Caco-2 (cell line): ENCODE measurements at regions not wholly inside any gene's neighbourhood (a gene's known extent, or its start where the extent isn't known, plus 50 kb on each side); places are given as distances from the start of the nearest gene placed in this dataset.
"Not testable (repeated sequence)": the region's sequence is repeated elsewhere in the genome, so short reads cannot be mapped to it uniquely, and the experiment has no call there.

Source experiments
- BruUV-seq: library from RNA; stranded (reverse); fragments of 400-500 nt; replicated peaks from 2 replicates; lab custom pipeline; 2021; lab: Mats Ljungman, UMichigan
- CTCF ChIA-PET: fragments of 300-600 bp; sonication (Branson Sonifier 250); formaldehyde crosslinking; loops from one replicate; lab custom pipeline; 2022; ENCODE audit warnings: antibody characterized with exemption; lab: Charles Lee
- POLR2A ChIA-PET: fragments of 300-600 bp; sonication (Branson Sonifier 250); formaldehyde crosslinking; loops from one replicate; lab custom pipeline; 2022; ENCODE audit warnings: antibody characterized with exemption; lab: Charles Lee
- DNase-seq, 2 experiments: peaks; one replicate each; pipeline versions ENCODE4 v3.0.0 to v3.0.0-alpha.2; 2020 to 2022
- H3K27me3 ChIP-seq: replicated peaks from 2 replicates; pipeline ENCODE4 v1.6.0; 2011; ENCODE audit warnings: low read length; ENCODE audit not compliant: control insufficient read depth, insufficient read depth
- H3K36me3 ChIP-seq: 2 replicates; pipeline ENCODE4 v1.5.1; 2011; ENCODE audit warnings: low read length; ENCODE audit not compliant: control insufficient read depth, insufficient read depth
- H3K4me1 ChIP-seq: fragments of 250-450 bp; sonication (Bioruptor Pico); 2 replicates; pipeline ENCODE4 v1.5.1; 2020; ENCODE audit warnings: mild to moderate bottlenecking
- H3K4me3 ChIP-seq: 2 replicates; pipeline ENCODE4 v1.5.1; 2011; ENCODE audit warnings: low read depth, mild to moderate bottlenecking, control low read depth, low read length
- H3K9me3 ChIP-seq: fragments of 250-450 bp; sonication (Bioruptor Pico); 2 replicates; pipeline ENCODE4 v1.5.1; 2020; ENCODE audit warnings: mild to moderate bottlenecking, moderate library complexity
- H3K27ac Mint-ChIP-seq: one replicate; pipeline ENCODE4 v1.8.0; 2022; ENCODE audit warnings: mixed read lengths; ENCODE audit not compliant: unreplicated experiment
- H3K27me3 Mint-ChIP-seq: one replicate; pipeline ENCODE4 v1.8.0; 2022; ENCODE audit warnings: mixed read lengths; ENCODE audit not compliant: insufficient read depth, unreplicated experiment
- H3K36me3 Mint-ChIP-seq: one replicate; pipeline ENCODE4 v1.8.0; 2022; ENCODE audit warnings: mild to moderate bottlenecking, mixed read lengths; ENCODE audit not compliant: insufficient read depth, unreplicated experiment
- H3K4me1 Mint-ChIP-seq: one replicate; pipeline ENCODE4 v1.8.0; 2022; ENCODE audit warnings: low read depth, mixed read lengths; ENCODE audit not compliant: unreplicated experiment
- H3K4me3 Mint-ChIP-seq: one replicate; pipeline ENCODE4 v1.8.0; 2022; ENCODE audit warnings: mild to moderate bottlenecking, moderate library complexity, mixed read lengths; ENCODE audit not compliant: unreplicated experiment
- H3K9me3 Mint-ChIP-seq: one replicate; pipeline ENCODE4 v1.8.0; 2022; ENCODE audit warnings: mixed read lengths; ENCODE audit not compliant: unreplicated experiment
- intact Hi-C: fragments of 100-400 bp; cut with micrococcal nuclease; formaldehyde crosslinking; loops from one replicate; pipeline ENCODE4 v1.10.0; 2022; ENCODE audit not compliant: unreplicated experiment
- TF ChIP-seq, protein P1 (sequence below), 2 experiments: fragments of 200-600 bp in 1 of 2; IDR thresholded peaks; 1 replicate in 1 of 2; 2 replicates in 1 of 2; pipeline versions ENCODE4 v1.5.1 to v1.8.0; 2011 to 2022; ENCODE audit warnings: antibody characterized with exemption in 1 of 2, control low read depth in 1 of 2, inconsistent platforms in 1 of 2, low read depth in 1 of 2, low read length in 1 of 2, mild to moderate bottlenecking in 1 of 2, moderate library complexity in 1 of 2; ENCODE audit not compliant: insufficient read depth in 1 of 2, severe bottlenecking in 1 of 2, unreplicated experiment in 1 of 2

DNA sequence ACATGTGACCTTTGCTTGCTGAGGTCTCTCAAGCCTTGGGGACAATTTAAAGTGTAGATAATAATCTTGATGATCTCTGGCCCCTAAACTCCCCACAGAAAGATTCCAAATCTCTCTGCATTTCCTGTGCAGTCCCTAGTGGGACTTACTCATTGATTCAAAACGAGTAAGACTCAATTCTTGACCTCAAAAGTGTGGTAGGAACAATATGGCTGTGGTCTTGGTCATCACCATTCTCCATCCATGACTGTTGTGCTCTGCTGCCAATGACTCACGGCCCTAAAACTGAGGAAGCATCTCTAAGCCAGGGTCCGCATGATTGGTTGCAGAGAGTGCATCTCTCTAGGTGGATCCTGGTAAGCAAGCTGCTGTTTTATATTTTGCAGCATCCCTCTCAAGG, 268.0 kb downstream of the PTGER3 start:
- Mint-ChIP-seq H3K9me3 (no peaks in the 10 kb centered on the region), H3K27ac (no peak overlapping the region), H3K27me3 (no peaks in the 10 kb centered on the region), H3K4me3 (no peak overlapping the region), H3K4me1 (no peaks in the 10 kb centered on the region), H3K36me3 (no peaks in the 10 kb centered on the region)
- H3K4me3 ChIP-seq, result no peak overlapping the region
- TF ChIP-seq, protein P1, sequence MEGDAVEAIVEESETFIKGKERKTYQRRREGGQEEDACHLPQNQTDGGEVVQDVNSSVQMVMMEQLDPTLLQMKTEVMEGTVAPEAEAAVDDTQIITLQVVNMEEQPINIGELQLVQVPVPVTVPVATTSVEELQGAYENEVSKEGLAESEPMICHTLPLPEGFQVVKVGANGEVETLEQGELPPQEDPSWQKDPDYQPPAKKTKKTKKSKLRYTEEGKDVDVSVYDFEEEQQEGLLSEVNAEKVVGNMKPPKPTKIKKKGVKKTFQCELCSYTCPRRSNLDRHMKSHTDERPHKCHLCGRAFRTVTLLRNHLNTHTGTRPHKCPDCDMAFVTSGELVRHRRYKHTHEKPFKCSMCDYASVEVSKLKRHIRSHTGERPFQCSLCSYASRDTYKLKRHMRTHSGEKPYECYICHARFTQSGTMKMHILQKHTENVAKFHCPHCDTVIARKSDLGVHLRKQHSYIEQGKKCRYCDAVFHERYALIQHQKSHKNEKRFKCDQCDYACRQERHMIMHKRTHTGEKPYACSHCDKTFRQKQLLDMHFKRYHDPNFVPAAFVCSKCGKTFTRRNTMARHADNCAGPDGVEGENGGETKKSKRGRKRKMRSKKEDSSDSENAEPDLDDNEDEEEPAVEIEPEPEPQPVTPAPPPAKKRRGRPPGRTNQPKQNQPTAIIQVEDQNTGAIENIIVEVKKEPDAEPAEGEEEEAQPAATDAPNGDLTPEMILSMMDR (IDR thresholded peaks at IDR 0.05; ENCODE audit: insufficient read depth in 1 of 2, low read depth in 1 of 2, low read length in 1 of 2, severe bottlenecking in 1 of 2, unreplicated experiment in 1 of 2), result no peak
- no peak for DNase-seq
- no peaks in the 10 kb centered on the region for H3K36me3 ChIP-seq
- intact Hi-C loops, result no loop called here
- H3K9me3 ChIP-seq, result no peaks in the 10 kb centered on the region
- POLR2A ChIA-PET, result no interaction called here
- H3K27me3 ChIP-seq, result no peaks in the 10 kb centered on the region
- BruUV-seq, result no TSS peak
- CTCF ChIA-PET, result no interaction called here
- no peaks in the 10 kb centered on the region for H3K4me1 ChIP-seq

GRCh38 chr1:70785287-70785686, 262.3 kb downstream of the PTGER3 start:
- Mint-ChIP-seq H3K36me3 (no peaks in the 10 kb centered on the region), H3K9me3 (no peaks in the 10 kb centered on the region), H3K4me3 (no peak overlapping the region), H3K27ac (no peak overlapping the region), H3K4me1 (no peaks in the 10 kb centered on the region), H3K27me3 (peaks cover 3% of the 10 kb centered on the region)
- Histone ChIP-seq H3K9me3 (no peaks in the 10 kb centered on the region), H3K4me3 (no peak overlapping the region), H3K36me3 (no peaks in the 10 kb centered on the region), H3K27me3 (no peaks in the 10 kb centered on the region), H3K4me1 (no peaks in the 10 kb centered on the region)
- intact Hi-C loops, result no loop called here
- no TSS peak for BruUV-seq
- TF ChIP-seq, protein P1 (IDR thresholded peaks at IDR 0.05; ENCODE audit: insufficient read depth in 1 of 2, low read depth in 1 of 2, low read length in 1 of 2, severe bottlenecking in 1 of 2, unreplicated experiment in 1 of 2), result no peak
- CTCF ChIA-PET, result no interaction called here
- POLR2A ChIA-PET, result no interaction called here
- no peak for DNase-seq

GRCh38 chr1:70790232-70790923, 257.2 kb downstream of the PTGER3 start:
- no peak overlapping the region for H3K4me3 ChIP-seq
- no peaks in the 10 kb centered on the region for H3K36me3 Mint-ChIP-seq
- H3K27ac Mint-ChIP-seq, result no peak overlapping the region
- POLR2A ChIA-PET, result no interaction called here
- no peaks in the 10 kb centered on the region for H3K4me1 Mint-ChIP-seq
- BruUV-seq, result no TSS peak
- no peaks in the 10 kb centered on the region for H3K4me1 ChIP-seq
- no peak for DNase-seq
- CTCF ChIA-PET, result no interaction called here
- intact Hi-C loops, result no loop called here
- H3K27me3 Mint-ChIP-seq, result peaks cover 6% of the 10 kb centered on the region
- no peaks in the 10 kb centered on the region for H3K36me3 ChIP-seq
- no peaks in the 10 kb centered on the region for H3K27me3 ChIP-seq
- TF ChIP-seq, protein P1 (IDR thresholded peaks at IDR 0.05; ENCODE audit: insufficient read depth in 1 of 2, low read depth in 1 of 2, low read length in 1 of 2, severe bottlenecking in 1 of 2, unreplicated experiment in 1 of 2), result no peak
- no peaks in the 10 kb centered on the region for H3K9me3 ChIP-seq
- no peaks in the 10 kb centered on the region for H3K9me3 Mint-ChIP-seq
- no peak overlapping the region for H3K4me3 Mint-ChIP-seq

GRCh38 chr1:70795064-70795463, 252.6 kb downstream of the PTGER3 start:
- CTCF ChIA-PET, H3K27me3 ChIP-seq, H3K4me1 ChIP-seq, H3K9me3 ChIP-seq, DNase-seq, H3K4me3 Mint-ChIP-seq, H3K4me3 ChIP-seq, H3K27me3 Mint-ChIP-seq, POLR2A ChIA-PET, H3K9me3 Mint-ChIP-seq, H3K36me3 Mint-ChIP-seq, H3K36me3 ChIP-seq, H3K27ac Mint-ChIP-seq, intact Hi-C loops, H3K4me1 Mint-ChIP-seq, BruUV-seq: not testable (repeated sequence)

DNA sequence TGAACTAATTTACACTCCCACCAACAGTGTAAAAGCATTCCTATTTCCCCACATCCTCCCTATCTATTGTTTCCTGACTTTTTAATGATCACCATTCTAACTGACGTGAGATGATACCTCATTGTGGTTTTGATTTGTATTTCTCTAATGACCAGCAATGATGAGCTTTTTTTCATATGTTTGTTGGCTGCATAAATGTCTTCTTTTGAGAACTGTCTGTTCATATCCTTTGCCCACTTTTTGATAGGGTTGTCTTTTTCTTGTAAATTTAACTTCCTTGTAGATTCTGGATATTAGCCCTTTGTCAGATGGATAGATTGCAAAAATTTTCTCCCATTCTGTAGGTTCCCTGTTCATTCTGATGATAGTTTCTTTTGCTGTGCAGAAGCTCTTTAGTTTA, 251.3 kb downstream of the PTGER3 start:
- CTCF ChIA-PET, intact Hi-C loops, H3K36me3 ChIP-seq, DNase-seq, H3K9me3 ChIP-seq, H3K27me3 Mint-ChIP-seq, POLR2A ChIA-PET, H3K27me3 ChIP-seq, H3K4me3 Mint-ChIP-seq, H3K36me3 Mint-ChIP-seq, H3K4me1 Mint-ChIP-seq, H3K9me3 Mint-ChIP-seq, BruUV-seq, H3K27ac Mint-ChIP-seq, H3K4me3 ChIP-seq, H3K4me1 ChIP-seq: not testable (repeated sequence)
